ENCODE measurements at regions not wholly inside any gene's neighbourhood (a gene's known extent, or its start where the extent isn't known, plus 50 kb on each side); places are given as distances from the start of the nearest gene placed in this dataset.

GRCh38 chr1:67601539-67601938 is 83.5 kb upstream of the GADD45A start:
- no peak overlapping the region for H2AFZ ChIP-seq (ENCODE audit: low read depth, low read length)
- H4K20me1 ChIP-seq (ENCODE audit: insufficient read depth) = no peaks in the 10 kb centered on the region
- no peak overlapping the region for H3K4me3 ChIP-seq (ENCODE audit: low read length)
- no peak overlapping the region for H3K27ac ChIP-seq (ENCODE audit: low read length)
- H3K27me3 ChIP-seq (ENCODE audit: insufficient read depth, low read depth, low read length) = no peaks in the 10 kb centered on the region
- H3K9me2 ChIP-seq (ENCODE audit: insufficient read depth, low read length) = no peaks in the 10 kb centered on the region
- no peaks in the 10 kb centered on the region for H3K79me2 ChIP-seq (replicated peaks; ENCODE audit: insufficient read depth, low read length)
- no peak overlapping the region for H3K9ac ChIP-seq (ENCODE audit: low read length)
- H3K36me3 ChIP-seq (ENCODE audit: insufficient read depth, low read length) = no peaks in the 10 kb centered on the region
- no peak for TF ChIP-seq TAF1 (IDR thresholded peaks at IDR 0.05; ENCODE audit: low read depth)
- TF ChIP-seq EZH2 (IDR thresholded peaks at IDR 0.05; ENCODE audit: borderline replicate concordance, insufficient read depth, low read length, poor library complexity, severe bottlenecking) = no peak
- TF ChIP-seq EP300 (conservative IDR thresholded peaks at IDR 0.05; ENCODE audit: poor library complexity, severe bottlenecking) = no peak
- no peak for TF ChIP-seq SMC3 (conservative IDR thresholded peaks at IDR 0.05; ENCODE audit: poor library complexity)
- no peak for TF ChIP-seq RAD21 (conservative IDR thresholded peaks at IDR 0.05)
- TF ChIP-seq CTCF (IDR thresholded peaks at IDR 0.05; ENCODE audit: poor library complexity, severe bottlenecking) = no peak
- no peak for TF ChIP-seq POLR2AphosphoS5 (IDR thresholded peaks at IDR 0.05)
- no peak for TF ChIP-seq MXI1 (conservative IDR thresholded peaks at IDR 0.05; ENCODE audit: poor library complexity, severe bottlenecking)
- TF ChIP-seq REST (IDR thresholded peaks at IDR 0.05; ENCODE audit: borderline replicate concordance) = no peak
- H3F3A ChIP-seq (ENCODE audit: insufficient read depth, low read length, poor library complexity, severe bottlenecking) = no peaks in the 10 kb centered on the region
- H3K9me3 ChIP-seq (ENCODE audit: low read length) = no peaks in the 10 kb centered on the region
- H3K4me2 ChIP-seq (ENCODE audit: low read length) = no peak overlapping the region

GRCh38 chr1:67601955-67602354 is 83.0 kb upstream of the GADD45A start:
- H3K27ac ChIP-seq (ENCODE audit: low read length) = no peak overlapping the region
- no peak for TF ChIP-seq TAF1 (IDR thresholded peaks at IDR 0.05; ENCODE audit: low read depth)
- TF ChIP-seq RAD21 (conservative IDR thresholded peaks at IDR 0.05) = no peak
- no peak for TF ChIP-seq EP300 (conservative IDR thresholded peaks at IDR 0.05; ENCODE audit: poor library complexity, severe bottlenecking)

GRCh38 chr1:67604778-67605177 is 80.2 kb upstream of the GADD45A start:
- H3K4me3 ChIP-seq (ENCODE audit: low read length) = no peak overlapping the region
- no peaks in the 10 kb centered on the region for H3K79me2 ChIP-seq (replicated peaks; ENCODE audit: insufficient read depth, low read length)
- no peak overlapping the region for H3K4me2 ChIP-seq (ENCODE audit: low read length)
- H3K27ac ChIP-seq (ENCODE audit: low read length) = no peak overlapping the region
- no peaks in the 10 kb centered on the region for H3K27me3 ChIP-seq (ENCODE audit: insufficient read depth, low read depth, low read length)
- H3K36me3 ChIP-seq (ENCODE audit: insufficient read depth, low read length) = no peaks in the 10 kb centered on the region
- no peaks in the 10 kb centered on the region for H4K20me1 ChIP-seq (ENCODE audit: insufficient read depth)
- H3F3A ChIP-seq (ENCODE audit: insufficient read depth, low read length, poor library complexity, severe bottlenecking) = no peaks in the 10 kb centered on the region
- H3K9me2 ChIP-seq (ENCODE audit: insufficient read depth, low read length) = no peaks in the 10 kb centered on the region
- TF ChIP-seq EZH2 (IDR thresholded peaks at IDR 0.05; ENCODE audit: borderline replicate concordance, insufficient read depth, low read length, poor library complexity, severe bottlenecking) (no peak), CTCF (IDR thresholded peaks at IDR 0.05; ENCODE audit: poor library complexity, severe bottlenecking) (no peak), SMC3 (conservative IDR thresholded peaks at IDR 0.05; ENCODE audit: poor library complexity) (no peak), TAF1 (IDR thresholded peaks at IDR 0.05; ENCODE audit: low read depth) (no peak), EP300 (conservative IDR thresholded peaks at IDR 0.05; ENCODE audit: poor library complexity, severe bottlenecking) (no peak), POLR2AphosphoS5 (IDR thresholded peaks at IDR 0.05) (no peak), MXI1 (conservative IDR thresholded peaks at IDR 0.05; ENCODE audit: poor library complexity, severe bottlenecking) (no peak), RAD21 (conservative IDR thresholded peaks at IDR 0.05) (no peak), REST (IDR thresholded peaks at IDR 0.05; ENCODE audit: borderline replicate concordance) (no peak)
- no peak overlapping the region for H3K9ac ChIP-seq (ENCODE audit: low read length)
- H3K9me3 ChIP-seq (ENCODE audit: low read length) = no peaks in the 10 kb centered on the region
- H2AFZ ChIP-seq (ENCODE audit: low read depth, low read length) = no peak overlapping the region

More at GRCh38 chr1:67601955-67602354, 83.0 kb upstream of the GADD45A start:
- H3F3A ChIP-seq (ENCODE audit: insufficient read depth, low read length, poor library complexity, severe bottlenecking) = no peaks in the 10 kb centered on the region
- no peak overlapping the region for H3K4me2 ChIP-seq (ENCODE audit: low read length)
- H3K36me3 ChIP-seq (ENCODE audit: insufficient read depth, low read length) = no peaks in the 10 kb centered on the region
- no peaks in the 10 kb centered on the region for H4K20me1 ChIP-seq (ENCODE audit: insufficient read depth)
- H3K9me2 ChIP-seq (ENCODE audit: insufficient read depth, low read length) = no peaks in the 10 kb centered on the region
- no peak overlapping the region for H3K9ac ChIP-seq (ENCODE audit: low read length)
- no peaks in the 10 kb centered on the region for H3K27me3 ChIP-seq (ENCODE audit: insufficient read depth, low read depth, low read length)
- H3K4me3 ChIP-seq (ENCODE audit: low read length) = no peak overlapping the region
- no peak overlapping the region for H2AFZ ChIP-seq (ENCODE audit: low read depth, low read length)
- H3K9me3 ChIP-seq (ENCODE audit: low read length) = no peaks in the 10 kb centered on the region
- H3K79me2 ChIP-seq (replicated peaks; ENCODE audit: insufficient read depth, low read length) = no peaks in the 10 kb centered on the region

All from neural cell (in vitro differentiated cells).